Dendritic cell treated with granulocyte-macrophage colony-stimulating factor and Interleukin-4, amounts not matched to agents 40 ng/mL and 50 ng/mL, for 4 days (primary cell): ENCODE measurements at regions not wholly inside any gene's neighbourhood (a gene's known extent, or its start where the extent isn't known, plus 50 kb on each side); places are given as distances from the start of the nearest gene placed in this dataset.
"Not testable (repeated sequence)": the region's sequence is repeated elsewhere in the genome, so short reads cannot be mapped to it uniquely, and the experiment has no call there.

Experiments
- H3K27ac Mint-ChIP-seq: one replicate; pipeline ENCODE4 v1.8.0; 2022; ENCODE audit warnings: mild to moderate bottlenecking, mixed read lengths
- H3K27me3 Mint-ChIP-seq: one replicate; pipeline ENCODE4 v1.8.0; 2022; ENCODE audit warnings: mild to moderate bottlenecking, mixed read lengths
- H3K36me3 Mint-ChIP-seq: one replicate; pipeline ENCODE4 v1.8.0; 2022; ENCODE audit warnings: low read depth, mixed read lengths
- H3K4me1 Mint-ChIP-seq: one replicate; pipeline ENCODE4 v1.8.0; 2022; ENCODE audit warnings: low read depth, mixed read lengths
- H3K4me3 Mint-ChIP-seq: one replicate; pipeline ENCODE4 v1.8.0; 2022; ENCODE audit warnings: mild to moderate bottlenecking, moderate library complexity, mixed read lengths
- H3K9me3 Mint-ChIP-seq: one replicate; pipeline ENCODE4 v1.8.0; 2022; ENCODE audit warnings: mixed read lengths
- intact Hi-C: fragments of 100-400 bp; cut with micrococcal nuclease; formaldehyde crosslinking; loops from one replicate; pipeline ENCODE4 v1.15.0; 2022

DNA sequence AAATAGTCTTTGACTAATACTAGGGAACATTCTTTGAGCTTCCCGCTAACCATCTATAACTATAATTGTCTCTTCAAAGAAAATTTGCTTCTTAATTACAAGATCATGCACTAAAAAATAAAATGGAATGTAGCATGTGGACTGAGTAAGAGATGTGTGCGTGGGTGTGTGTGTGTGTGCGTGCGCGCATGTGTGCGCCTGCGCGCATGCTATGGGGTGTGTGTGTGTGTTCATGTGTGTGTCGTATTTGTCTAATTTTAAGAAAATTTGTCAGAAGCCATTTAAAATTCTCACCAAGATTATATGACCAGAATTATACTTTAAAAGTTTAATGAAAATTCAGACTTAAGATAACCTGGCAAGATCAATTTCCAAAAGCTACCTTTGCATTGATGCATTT is 593.0 kb downstream of the ACTL7B start:
- Mint-ChIP-seq H3K27me3 (no peaks in the 10 kb centered on the region), H3K36me3 (no peaks in the 10 kb centered on the region)

DNA sequence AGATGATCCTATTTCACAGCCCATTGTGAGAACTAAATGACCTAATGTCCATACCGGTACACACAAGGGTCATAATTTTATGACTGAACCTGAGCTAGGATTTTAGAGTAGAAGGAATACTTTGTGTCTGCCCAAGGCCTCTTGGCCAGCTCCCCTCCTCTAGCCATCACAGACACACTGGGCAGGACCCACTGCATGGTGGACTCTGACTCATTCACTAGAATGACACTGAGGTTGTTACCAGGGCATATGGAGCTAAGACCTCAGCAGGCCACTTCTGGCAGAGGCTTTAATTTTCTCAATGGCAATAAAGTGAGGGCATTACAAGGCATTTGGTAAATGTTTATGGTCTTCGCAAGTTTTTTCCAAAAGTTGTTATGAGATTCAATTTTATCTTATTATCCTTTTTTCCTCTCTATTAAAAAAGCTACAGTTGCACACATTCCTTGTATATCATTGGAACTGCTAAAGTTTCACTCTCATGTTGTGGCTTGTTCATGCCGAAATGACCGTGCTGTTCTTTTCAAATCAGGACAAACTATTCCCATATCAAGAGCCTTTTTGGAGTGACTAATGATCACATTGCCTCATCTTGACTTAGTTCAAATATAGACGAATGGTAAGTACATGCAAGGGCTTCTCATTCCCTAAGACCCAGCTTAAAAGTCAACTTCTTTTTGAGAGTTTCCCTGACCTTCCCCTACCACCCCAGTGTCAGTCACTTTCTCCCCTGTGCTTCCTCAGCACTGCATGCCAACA is 595.7 kb downstream of the ACTL7B start:
- Mint-ChIP-seq H3K36me3 (no peaks in the 10 kb centered on the region), H3K27me3 (no peaks in the 10 kb centered on the region), H3K9me3 (no peaks in the 10 kb centered on the region), H3K4me1 (peaks cover 12% of the 10 kb centered on the region), H3K4me3 (no peak overlapping the region), H3K27ac (no peak overlapping the region)
- intact Hi-C loops = no loop called here

More for the DNA sequence above, 593.0 kb downstream of the ACTL7B start:
- peaks cover 12% of the 10 kb centered on the region for H3K4me1 Mint-ChIP-seq
- no peak overlapping the region for H3K4me3 Mint-ChIP-seq
- no peak overlapping the region for H3K27ac Mint-ChIP-seq
- intact Hi-C loops = no loop called here
- peaks cover 12% of the 10 kb centered on the region for H3K9me3 Mint-ChIP-seq

DNA sequence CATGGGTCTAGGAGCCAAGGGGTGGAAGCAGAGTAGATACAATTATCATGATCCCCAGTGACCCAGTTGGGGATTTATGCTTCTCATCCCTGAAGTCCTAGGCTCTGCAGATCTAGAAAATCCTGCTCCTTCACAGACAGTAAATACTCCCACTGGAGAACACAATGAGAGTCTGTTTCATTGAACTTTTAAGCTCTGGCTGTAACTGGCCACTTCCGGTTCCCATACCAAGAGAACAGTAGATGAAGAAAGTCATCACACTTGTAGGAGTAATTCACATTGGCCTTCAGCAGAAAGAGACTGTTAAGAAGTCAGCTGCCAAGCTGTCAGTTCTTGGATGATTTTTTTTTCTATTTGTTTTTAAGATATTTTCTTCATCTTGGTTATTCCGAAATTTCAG is 597.1 kb downstream of the ACTL7B start:
- Mint-ChIP-seq H3K27ac (no peak overlapping the region), H3K9me3 (no peaks in the 10 kb centered on the region), H3K4me3 (no peak overlapping the region), H3K4me1 (peaks cover 5% of the 10 kb centered on the region), H3K36me3 (no peaks in the 10 kb centered on the region), H3K27me3 (peaks cover 2% of the 10 kb centered on the region)
- intact Hi-C loops = no loop called here

DNA sequence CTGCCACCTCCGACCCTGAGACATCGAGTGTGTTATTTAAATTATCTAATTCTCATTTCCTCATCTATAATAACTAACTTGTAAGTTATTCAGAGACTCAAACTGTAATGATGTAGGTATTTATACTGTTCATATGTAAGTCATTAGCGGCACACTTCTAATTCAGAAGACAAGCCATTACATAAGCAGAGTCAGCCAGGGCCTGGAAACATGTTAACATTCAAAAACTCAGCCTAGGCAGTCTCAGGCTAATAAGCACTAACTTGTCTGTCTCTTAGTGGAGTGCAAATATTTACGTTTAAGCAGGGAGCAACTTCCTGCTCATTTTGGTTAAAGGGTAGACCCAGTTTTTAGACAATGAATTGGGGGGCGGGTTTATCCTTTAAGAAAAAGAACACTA is 598.4 kb downstream of the ACTL7B start:
- intact Hi-C loops = no loop called here
- Mint-ChIP-seq H3K9me3 (no peaks in the 10 kb centered on the region), H3K36me3 (no peaks in the 10 kb centered on the region), H3K27me3 (peaks cover 2% of the 10 kb centered on the region), H3K4me1 (no peaks in the 10 kb centered on the region), H3K27ac (no peak overlapping the region), H3K4me3 (no peak overlapping the region)

DNA sequence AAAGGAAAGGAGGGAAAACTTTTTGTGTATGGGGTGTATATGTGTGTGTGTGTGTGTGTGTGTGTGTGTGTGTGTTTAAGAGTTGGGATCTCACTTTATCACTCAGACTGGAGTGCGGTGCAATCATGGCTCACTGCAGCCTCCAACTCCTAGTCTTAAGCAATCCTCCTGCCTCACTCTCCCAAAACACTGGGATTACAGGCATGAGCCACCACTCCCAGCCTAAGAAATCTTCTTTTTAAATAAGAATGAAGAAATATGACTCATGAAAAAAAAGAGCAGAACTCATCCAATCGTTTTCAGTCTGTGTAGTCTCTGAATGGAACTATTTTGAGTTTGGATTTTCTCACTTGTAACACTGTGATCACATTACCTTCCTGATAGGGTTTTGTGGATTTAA is 601.5 kb downstream of the ACTL7B start:
- H3K4me3 Mint-ChIP-seq = no peak overlapping the region
- no peaks in the 10 kb centered on the region for H3K36me3 Mint-ChIP-seq
- peaks cover 2% of the 10 kb centered on the region for H3K27me3 Mint-ChIP-seq
- H3K9me3 Mint-ChIP-seq = no peaks in the 10 kb centered on the region
- intact Hi-C loops = no loop called here
- H3K4me1 Mint-ChIP-seq = no peaks in the 10 kb centered on the region
- no peak overlapping the region for H3K27ac Mint-ChIP-seq

DNA sequence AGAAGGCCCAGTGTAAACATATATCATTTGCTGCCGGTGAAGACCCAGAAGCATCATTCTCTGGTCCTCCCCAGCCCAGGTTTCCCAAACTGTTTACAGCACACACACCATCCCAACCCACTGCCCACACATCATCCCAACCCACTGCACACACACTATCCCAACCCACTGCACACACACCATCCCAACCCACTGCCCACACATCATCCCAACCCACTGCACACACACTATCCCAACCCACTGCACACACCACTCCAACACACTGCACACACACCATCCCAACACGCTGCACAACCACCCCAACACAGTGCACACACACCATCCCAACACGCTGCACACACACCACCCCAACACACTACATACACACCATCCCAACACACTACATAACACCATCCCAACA is 608.4 kb downstream of the ACTL7B start:
- H3K9me3 Mint-ChIP-seq, H3K4me3 Mint-ChIP-seq, H3K27ac Mint-ChIP-seq, H3K27me3 Mint-ChIP-seq, H3K36me3 Mint-ChIP-seq, H3K4me1 Mint-ChIP-seq: not testable (repeated sequence)
- intact Hi-C loops = loop anchor here (10.0 kb wide), 1 partner anchor 593 kb away; no protein-coding TSS in a partner anchor

DNA sequence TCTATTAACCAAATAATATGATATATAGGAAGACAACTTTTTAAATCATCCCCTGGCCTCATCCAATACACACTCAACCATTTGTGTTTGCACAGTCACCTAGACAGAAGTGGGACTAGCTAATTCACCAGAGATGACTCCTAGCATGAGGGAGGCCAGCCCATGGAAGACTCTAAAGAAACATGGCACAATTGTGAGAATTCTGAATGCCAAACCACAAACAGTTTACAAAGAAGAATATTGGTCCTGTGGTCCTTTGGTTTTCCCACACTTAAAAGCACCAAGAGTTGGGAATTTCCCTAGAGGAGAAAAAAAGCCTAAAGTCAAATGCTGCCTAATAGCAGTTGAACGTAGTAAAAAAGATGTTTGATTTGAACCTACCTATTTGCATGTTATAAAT is 609.9 kb downstream of the ACTL7B start:
- H3K9me3 Mint-ChIP-seq = no peaks in the 10 kb centered on the region
- no peak overlapping the region for H3K27ac Mint-ChIP-seq
- intact Hi-C loops = loop anchor here (10.0 kb wide), 1 partner anchor 591 kb away; no protein-coding TSS in a partner anchor

DNA sequence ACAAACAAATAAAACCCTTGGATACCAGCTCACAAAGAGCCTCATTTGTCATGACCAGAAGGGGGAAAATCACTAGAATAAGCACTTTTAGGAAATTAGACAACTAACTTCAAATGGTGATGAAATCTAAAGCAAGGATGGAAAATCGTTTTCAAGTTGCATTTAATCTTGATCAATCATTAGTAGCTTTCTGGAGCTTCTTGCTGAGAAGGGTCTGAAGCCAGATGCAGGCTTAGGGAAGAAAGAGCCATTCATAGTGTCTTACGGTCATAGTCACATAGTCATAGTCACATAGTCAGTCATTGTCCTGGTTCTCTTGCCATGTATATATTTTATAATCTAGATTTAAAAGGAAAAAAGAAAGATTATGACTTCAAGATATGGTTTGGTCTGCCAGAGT is 610.5 kb downstream of the ACTL7B start:
- no peak overlapping the region for H3K4me3 Mint-ChIP-seq
- H3K36me3 Mint-ChIP-seq = no peaks in the 10 kb centered on the region
- H3K4me1 Mint-ChIP-seq = no peaks in the 10 kb centered on the region
- no peak overlapping the region for H3K27ac Mint-ChIP-seq
- no peaks in the 10 kb centered on the region for H3K9me3 Mint-ChIP-seq
- intact Hi-C loops = loop anchor here (10.0 kb wide), 1 partner anchor 591 kb away; no protein-coding TSS in a partner anchor
- H3K27me3 Mint-ChIP-seq = no peaks in the 10 kb centered on the region

More for the DNA sequence above, 609.9 kb downstream of the ACTL7B start:
- H3K4me1 Mint-ChIP-seq = no peaks in the 10 kb centered on the region
- no peak overlapping the region for H3K4me3 Mint-ChIP-seq
- H3K36me3 Mint-ChIP-seq = no peaks in the 10 kb centered on the region
- H3K27me3 Mint-ChIP-seq = no peaks in the 10 kb centered on the region

DNA sequence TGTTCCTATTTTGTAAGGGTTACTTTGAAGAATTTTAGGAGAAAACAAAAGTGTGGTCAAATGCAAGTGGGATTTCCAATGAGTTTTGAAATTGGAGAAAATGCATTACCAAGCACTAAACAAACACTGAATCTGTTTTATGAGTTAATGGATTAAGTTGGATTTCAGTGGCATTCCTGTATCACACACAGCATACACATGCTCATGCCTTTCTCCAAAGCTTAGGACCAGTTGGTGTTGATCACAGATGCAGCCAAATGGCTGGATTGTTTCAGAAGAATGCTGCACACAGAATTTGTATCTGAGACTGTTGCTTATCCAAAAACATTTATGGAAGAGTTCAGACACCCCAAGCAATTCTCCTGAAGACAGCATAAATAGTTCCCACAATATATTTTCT is 611.1 kb downstream of the ACTL7B start:
- H3K4me1 Mint-ChIP-seq = no peaks in the 10 kb centered on the region
- no peaks in the 10 kb centered on the region for H3K36me3 Mint-ChIP-seq
- H3K4me3 Mint-ChIP-seq = no peak overlapping the region
- H3K27me3 Mint-ChIP-seq = no peaks in the 10 kb centered on the region
- intact Hi-C loops = loop anchor here (10.0 kb wide), 1 partner anchor 590 kb away; no protein-coding TSS in a partner anchor
- no peaks in the 10 kb centered on the region for H3K9me3 Mint-ChIP-seq
- H3K27ac Mint-ChIP-seq = no peak overlapping the region

DNA sequence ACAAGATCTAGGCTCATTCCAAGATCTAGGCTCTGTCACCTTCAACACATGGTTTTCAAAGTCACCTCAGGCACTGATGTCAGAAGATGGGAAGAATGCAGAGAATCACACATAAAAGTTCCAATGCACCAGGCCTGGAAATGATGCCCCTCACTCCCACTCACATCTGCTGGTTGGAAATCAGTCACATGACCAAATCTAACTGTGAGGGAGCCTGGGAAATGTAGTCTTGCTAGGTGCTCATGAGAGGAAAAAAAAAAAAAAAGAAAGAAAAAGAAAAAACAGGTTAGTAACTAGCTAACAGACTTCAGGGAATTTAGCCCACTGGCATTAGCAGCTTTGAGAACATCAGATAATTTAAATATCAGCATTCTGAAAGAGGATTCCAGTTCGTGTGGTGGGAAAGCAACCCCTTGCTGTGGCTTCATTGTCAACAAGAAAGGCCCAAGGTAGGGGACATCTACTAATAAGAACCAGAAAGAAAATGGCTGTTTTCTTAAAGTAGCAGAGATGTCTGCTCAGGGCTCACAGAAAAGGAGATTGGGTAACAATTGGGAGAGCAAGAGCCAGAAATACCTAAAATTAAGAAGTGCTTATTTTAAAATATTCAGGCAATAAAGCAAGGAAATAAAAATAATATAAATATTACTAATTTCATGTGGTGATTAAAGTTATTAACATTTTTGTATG is 614.3 kb downstream of the ACTL7B start:
- no peak overlapping the region for H3K4me3 Mint-ChIP-seq
- no peaks in the 10 kb centered on the region for H3K27me3 Mint-ChIP-seq
- intact Hi-C loops = loop anchor here (10.0 kb wide), 1 partner anchor 587 kb away; no protein-coding TSS in a partner anchor

DNA sequence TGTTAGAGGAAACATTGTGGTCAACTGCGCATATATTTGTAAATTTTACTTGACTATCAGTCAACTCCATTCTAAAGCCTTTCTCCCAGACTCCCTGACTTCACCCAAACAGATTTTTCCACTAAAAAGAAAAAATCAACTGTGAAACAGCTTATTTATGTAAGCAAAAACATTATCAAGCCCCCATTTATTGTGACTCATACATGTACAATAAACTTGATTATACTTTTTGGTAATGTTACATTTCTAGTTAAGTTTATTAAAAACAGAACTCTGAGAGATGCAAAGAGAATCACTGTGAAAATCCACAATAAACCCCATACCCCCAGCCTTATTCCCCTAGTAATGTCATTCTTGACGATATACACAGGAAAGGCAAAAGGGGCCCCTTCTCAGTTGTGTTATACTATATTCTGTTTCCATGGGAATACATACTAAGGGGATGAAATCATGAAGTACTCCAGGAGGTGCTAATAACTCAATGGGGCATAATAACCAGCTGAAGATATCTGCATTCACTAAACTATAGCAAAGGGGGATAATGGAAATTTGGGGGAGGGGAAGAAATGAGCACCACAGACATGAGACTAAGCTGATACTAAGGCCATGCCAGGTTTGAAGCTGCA is 616.0 kb downstream of the ACTL7B start:
- no peaks in the 10 kb centered on the region for H3K9me3 Mint-ChIP-seq
- H3K27me3 Mint-ChIP-seq = no peaks in the 10 kb centered on the region
- H3K27ac Mint-ChIP-seq = no peak overlapping the region
- intact Hi-C loops = loop anchor here (10.0 kb wide), 1 partner anchor 585 kb away; no protein-coding TSS in a partner anchor
- H3K4me3 Mint-ChIP-seq = no peak overlapping the region
- H3K36me3 Mint-ChIP-seq = no peaks in the 10 kb centered on the region
- no peaks in the 10 kb centered on the region for H3K4me1 Mint-ChIP-seq

More for the DNA sequence above, 614.3 kb downstream of the ACTL7B start:
- Mint-ChIP-seq H3K36me3 (no peaks in the 10 kb centered on the region), H3K27ac (no peak overlapping the region), H3K4me1 (no peaks in the 10 kb centered on the region), H3K9me3 (no peaks in the 10 kb centered on the region)

DNA sequence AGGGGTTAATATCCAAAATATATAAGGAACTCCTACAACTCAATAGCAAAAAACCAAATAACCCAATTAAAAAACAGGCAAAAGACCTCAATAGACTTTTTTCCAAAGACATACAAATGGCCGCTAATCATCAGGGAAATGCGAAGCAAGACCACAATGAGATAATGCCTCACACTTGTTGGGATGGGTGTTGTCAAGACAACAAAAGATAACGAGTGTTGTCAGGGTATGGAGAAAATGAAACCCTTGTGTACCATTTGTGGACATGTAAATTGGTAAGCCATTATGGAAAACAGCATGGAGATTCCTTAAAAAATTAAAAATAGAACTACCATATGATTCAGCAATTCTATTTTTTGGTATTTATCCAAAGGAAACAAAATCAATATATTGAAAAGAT is 620.2 kb downstream of the ACTL7B start:
- no peaks in the 10 kb centered on the region for H3K27me3 Mint-ChIP-seq
- intact Hi-C loops = no loop called here
- no peaks in the 10 kb centered on the region for H3K4me1 Mint-ChIP-seq
- H3K36me3 Mint-ChIP-seq = no peaks in the 10 kb centered on the region
- H3K9me3 Mint-ChIP-seq = no peaks in the 10 kb centered on the region
- no peak overlapping the region for H3K4me3 Mint-ChIP-seq
- H3K27ac Mint-ChIP-seq = no peak overlapping the region

DNA sequence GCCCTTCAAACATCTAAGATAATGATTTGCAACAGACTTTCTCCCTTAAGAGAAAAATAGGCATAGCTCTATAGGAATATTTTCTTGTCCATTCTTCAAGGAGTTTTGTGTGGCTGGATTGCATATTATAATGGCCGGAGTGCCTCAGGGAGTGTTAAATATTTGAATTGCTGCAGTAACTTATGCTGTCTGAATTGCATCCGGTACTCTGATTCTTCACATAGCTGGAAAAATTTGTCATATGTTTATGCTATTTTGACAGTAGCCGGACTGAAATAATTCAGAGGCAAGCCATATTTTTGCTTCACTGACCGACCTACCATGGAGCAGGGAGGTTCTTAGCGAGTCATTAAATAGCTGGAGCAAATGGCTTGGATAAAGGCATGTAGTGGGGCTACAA is 621.0 kb downstream of the ACTL7B start:
- no peaks in the 10 kb centered on the region for H3K27me3 Mint-ChIP-seq
- no peaks in the 10 kb centered on the region for H3K36me3 Mint-ChIP-seq
- intact Hi-C loops = no loop called here
- H3K9me3 Mint-ChIP-seq = peaks cover 6% of the 10 kb centered on the region
- H3K27ac Mint-ChIP-seq = no peak overlapping the region
- no peaks in the 10 kb centered on the region for H3K4me1 Mint-ChIP-seq
- no peak overlapping the region for H3K4me3 Mint-ChIP-seq

DNA sequence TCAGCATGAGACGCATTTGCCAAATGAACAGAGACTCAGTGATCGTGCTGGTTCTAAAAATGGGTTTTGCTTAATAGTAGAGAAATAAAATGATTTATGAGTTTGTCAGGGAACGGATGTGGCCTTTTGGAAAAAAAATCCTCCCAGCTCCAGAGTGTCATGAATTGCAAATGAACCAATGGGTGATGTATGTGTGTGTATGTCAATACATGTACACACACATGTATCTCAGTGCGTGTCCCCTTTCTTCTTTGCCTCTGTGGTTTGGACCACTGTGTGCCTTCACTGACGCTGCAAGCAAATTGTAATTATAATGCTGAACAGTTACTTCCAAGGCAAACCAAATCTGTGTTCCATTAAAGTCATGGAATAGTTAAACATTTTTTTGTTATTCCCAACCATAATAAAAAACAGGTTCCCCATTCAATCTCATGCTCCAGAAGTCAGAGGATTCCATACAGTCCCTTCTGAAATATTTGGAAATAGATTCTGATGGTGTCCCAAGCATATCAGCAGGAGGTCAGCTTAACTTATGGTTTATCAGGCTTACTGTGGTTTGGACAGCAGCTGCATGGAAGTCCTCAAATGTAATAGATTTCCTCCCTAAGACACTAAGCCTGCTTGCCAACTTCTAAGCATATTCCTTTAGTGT is 630.5 kb downstream of the ACTL7B start:
- H3K4me1 Mint-ChIP-seq = no peaks in the 10 kb centered on the region
- H3K9me3 Mint-ChIP-seq = peaks cover 19% of the 10 kb centered on the region
- intact Hi-C loops = no loop called here
- no peak overlapping the region for H3K27ac Mint-ChIP-seq
- H3K4me3 Mint-ChIP-seq = no peak overlapping the region
- peaks cover 12% of the 10 kb centered on the region for H3K36me3 Mint-ChIP-seq
- H3K27me3 Mint-ChIP-seq = peaks cover 7% of the 10 kb centered on the region
